Hepatocyte (in vitro differentiated cells): ENCODE measurements at regions not wholly inside any gene's neighbourhood (a gene's known extent, or its start where the extent isn't known, plus 50 kb on each side); places are given as distances from the start of the nearest gene placed in this dataset.

Experiments
- EZH2 ChIP-seq: fragments of 200-600 bp; sonication (generic); IDR thresholded peaks from 2 replicates; pipeline ENCODE4 v1.6.1; 2016; ENCODE audit warnings: antibody characterized with exemption, mild to moderate bottlenecking, borderline replicate concordance
- EZH2phosphoT487 ChIP-seq: fragments of 200-600 bp; sonication (generic); IDR thresholded peaks from one replicate; pipeline ENCODE4 v1.6.1; 2018; ENCODE audit warnings: antibody characterized with exemption, mild to moderate bottlenecking, low read depth, moderate library complexity; ENCODE audit not compliant: unreplicated experiment, severe bottlenecking
- TF ChIP-seq, protein P1 (sequence below): fragments of 200-600 bp; sonication (generic); IDR thresholded peaks from 2 replicates; pipeline ENCODE4 v1.5.1; 2016; ENCODE audit warnings: antibody characterized with exemption, mild to moderate bottlenecking; ENCODE audit not compliant: poor library complexity

GRCh38 chr9:73541923-73542322 lies 390.3 kb downstream of the ANXA1 start:
- TF ChIP-seq, protein P1, sequence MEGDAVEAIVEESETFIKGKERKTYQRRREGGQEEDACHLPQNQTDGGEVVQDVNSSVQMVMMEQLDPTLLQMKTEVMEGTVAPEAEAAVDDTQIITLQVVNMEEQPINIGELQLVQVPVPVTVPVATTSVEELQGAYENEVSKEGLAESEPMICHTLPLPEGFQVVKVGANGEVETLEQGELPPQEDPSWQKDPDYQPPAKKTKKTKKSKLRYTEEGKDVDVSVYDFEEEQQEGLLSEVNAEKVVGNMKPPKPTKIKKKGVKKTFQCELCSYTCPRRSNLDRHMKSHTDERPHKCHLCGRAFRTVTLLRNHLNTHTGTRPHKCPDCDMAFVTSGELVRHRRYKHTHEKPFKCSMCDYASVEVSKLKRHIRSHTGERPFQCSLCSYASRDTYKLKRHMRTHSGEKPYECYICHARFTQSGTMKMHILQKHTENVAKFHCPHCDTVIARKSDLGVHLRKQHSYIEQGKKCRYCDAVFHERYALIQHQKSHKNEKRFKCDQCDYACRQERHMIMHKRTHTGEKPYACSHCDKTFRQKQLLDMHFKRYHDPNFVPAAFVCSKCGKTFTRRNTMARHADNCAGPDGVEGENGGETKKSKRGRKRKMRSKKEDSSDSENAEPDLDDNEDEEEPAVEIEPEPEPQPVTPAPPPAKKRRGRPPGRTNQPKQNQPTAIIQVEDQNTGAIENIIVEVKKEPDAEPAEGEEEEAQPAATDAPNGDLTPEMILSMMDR, result no peak
- TF ChIP-seq EZH2phosphoT487 (no peak), EZH2 (no peak)
